ENCODE measurements at regions not wholly inside any gene's neighbourhood (a gene's known extent, or its start where the extent isn't known, plus 50 kb on each side); places are given as distances from the start of the nearest gene placed in this dataset.
A peak's percentile ranks its signal among the peaks of the same experiment; 100 is the strongest.

GRCh38 chr2:207317378-207317984 lies 151.7 kb upstream of the KLF7 start:
- Histone ChIP-seq H3K79me2 (ENCODE audit: insufficient read depth, low read length) (no peaks in the 10 kb centered on the region), H3K9me3 (ENCODE audit: control insufficient read depth in 1 of 2, insufficient read depth in 1 of 2, low read depth in 1 of 2, low read length in 2 of 2) (no peaks in the 10 kb centered on the region), H3K4me3 (replicated peaks in 1 of 2; ENCODE audit: low read depth in 1 of 2, low read length in 2 of 2) (no peak overlapping the region), H2AFZ (ENCODE audit: low read depth, low read length, poor library complexity, severe bottlenecking) (no peak overlapping the region), H3K9me2 (ENCODE audit: insufficient read depth) (no peaks in the 10 kb centered on the region), H3K27me3 (ENCODE audit: insufficient read depth, low read length) (no peaks in the 10 kb centered on the region), H3K4me1 (ENCODE audit: control insufficient read depth in 1 of 2, insufficient read depth in 2 of 2, low read length in 2 of 2) (peaks cover 0 to 12% of the 10 kb centered on the region in 2 experiments; a peak in 2 of 4 replicates), H4K20me1 (ENCODE audit: insufficient read depth) (no peaks in the 10 kb centered on the region), H3K27ac (ENCODE audit: low read depth, low read length) (no peak overlapping the region), H3K36me3 (ENCODE audit: control insufficient read depth in 1 of 2, insufficient read depth in 2 of 2, low read length in 2 of 2) (no peaks in the 10 kb centered on the region), H3K9ac (ENCODE audit: low read length) (no peak overlapping the region), H3K4me2 (ENCODE audit: low read length) (peak overlapping the region; percentile 18; the same call in 1 of the 2 replicates)
- no peak; the same call in 1 of the 2 replicates for ATAC-seq
- intact Hi-C loops (cut with micrococcal nuclease) = no loop called here
- POLR2A ChIA-PET = interaction anchor here (0.6 kb wide), 1 partner anchor 54 kb away, joined by 4 read pairs; no protein-coding TSS in a partner anchor
- CTCF ChIA-PET = no interaction called here
- BruUV-seq (replicated peaks) = no TSS peak
- TF ChIP-seq YY1 (IDR thresholded peaks at IDR 0.05; ENCODE audit: extremely low read depth, insufficient replicate concordance, low read depth, low read length) (no peak), POLR2A (IDR thresholded peaks at IDR 0.05; ENCODE audit: borderline replicate concordance, extremely low read depth, insufficient read depth, insufficient read length) (no peak), EZH2 (IDR thresholded peaks at IDR 0.05) (no peak), REST (IDR thresholded peaks at IDR 0.05; ENCODE audit: low read depth) (no peak), SP1 (IDR thresholded peaks at IDR 0.05; ENCODE audit: low read depth) (peak; percentile 67), SIN3A (IDR thresholded peaks at IDR 0.05; ENCODE audit: low read depth) (0 out of 2 replicates have a peak, but pooled peaks have one; percentile 38), SRF (IDR thresholded peaks at IDR 0.05; ENCODE audit: low read depth) (no peak), JUND (IDR thresholded peaks at IDR 0.05) (peak; percentile 67), EGR1 (IDR thresholded peaks at IDR 0.05; ENCODE audit: low read depth) (no peak), POLR2AphosphoS5 (IDR thresholded peaks at IDR 0.05; ENCODE audit: low read depth, low read length) (no peak), FOSL1 (IDR thresholded peaks at IDR 0.05; ENCODE audit: low read depth) (peak; percentile 77), CEBPB (IDR thresholded peaks at IDR 0.05; ENCODE audit: low read depth) (peak; percentile 91), CTCF (IDR thresholded peaks at IDR 0.05 in 2 of 3, conservative IDR thresholded peaks at IDR 0.05 in 1 of 3; ENCODE audit: borderline replicate concordance in 1 of 3, insufficient read depth in 1 of 3, low read depth in 2 of 3, low read length in 2 of 3) (no peak), ZNF274 (IDR thresholded peaks at IDR 0.05; ENCODE audit: low read depth, low read length) (no peak), RAD21 (IDR thresholded peaks at IDR 0.05; ENCODE audit: low read depth) (no peak), MAX (IDR thresholded peaks at IDR 0.05) (0 out of 2 replicates have a peak, but pooled peaks have one; percentile 25), ELF1 (IDR thresholded peaks at IDR 0.05; ENCODE audit: borderline replicate concordance, low read depth) (no peak)
- peak; percentile 33 for DNase-seq (ENCODE audit: low read depth, low spot score)
- RAD21 ChIA-PET (ENCODE audit: low non-redundant PET in 1 of 2, low total read pairs in 2 of 2, uncharacterized antibody in 2 of 2, unreplicated experiment in 2 of 2) = no interaction called here
